ENCODE measurements at regions not wholly inside any gene's neighbourhood (a gene's known extent, or its start where the extent isn't known, plus 50 kb on each side); places are given as distances from the start of the nearest gene placed in this dataset.

DNA sequence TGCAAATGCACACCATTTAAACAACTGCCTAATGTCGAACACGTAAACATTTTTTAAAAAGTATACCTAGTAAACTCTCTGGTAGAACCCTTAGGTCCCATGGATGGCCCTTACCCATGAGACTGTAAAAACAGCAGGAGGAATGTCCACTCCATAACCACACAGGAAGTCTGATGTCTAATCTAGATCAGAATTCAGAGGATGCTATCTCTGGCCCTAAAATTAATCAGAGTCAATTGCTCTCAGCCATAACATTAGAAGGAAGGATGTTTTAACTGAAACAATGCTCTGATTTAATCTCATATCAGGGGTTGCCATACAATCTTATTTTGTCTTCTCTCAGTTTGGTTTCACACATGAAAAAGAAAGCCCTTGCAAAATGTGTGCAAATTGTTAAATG lies 416.3 kb upstream of the PIK3C3 start:
- Histone ChIP-seq H3K27me3 (no peaks in the 10 kb centered on the region), H3K36me3 (no peaks in the 10 kb centered on the region), H3K9me3 (no peaks in the 10 kb centered on the region), H3K4me1 (ENCODE audit: insufficient read depth) (no peaks in the 10 kb centered on the region), H3K27ac (no peak overlapping the region), H3K4me3 (no peak overlapping the region)
- no peak for TF ChIP-seq EP300 (IDR thresholded peaks at IDR 0.05)
- no peak for TF ChIP-seq POLR2A (IDR thresholded peaks at IDR 0.05)
- TF ChIP-seq, protein P1, sequence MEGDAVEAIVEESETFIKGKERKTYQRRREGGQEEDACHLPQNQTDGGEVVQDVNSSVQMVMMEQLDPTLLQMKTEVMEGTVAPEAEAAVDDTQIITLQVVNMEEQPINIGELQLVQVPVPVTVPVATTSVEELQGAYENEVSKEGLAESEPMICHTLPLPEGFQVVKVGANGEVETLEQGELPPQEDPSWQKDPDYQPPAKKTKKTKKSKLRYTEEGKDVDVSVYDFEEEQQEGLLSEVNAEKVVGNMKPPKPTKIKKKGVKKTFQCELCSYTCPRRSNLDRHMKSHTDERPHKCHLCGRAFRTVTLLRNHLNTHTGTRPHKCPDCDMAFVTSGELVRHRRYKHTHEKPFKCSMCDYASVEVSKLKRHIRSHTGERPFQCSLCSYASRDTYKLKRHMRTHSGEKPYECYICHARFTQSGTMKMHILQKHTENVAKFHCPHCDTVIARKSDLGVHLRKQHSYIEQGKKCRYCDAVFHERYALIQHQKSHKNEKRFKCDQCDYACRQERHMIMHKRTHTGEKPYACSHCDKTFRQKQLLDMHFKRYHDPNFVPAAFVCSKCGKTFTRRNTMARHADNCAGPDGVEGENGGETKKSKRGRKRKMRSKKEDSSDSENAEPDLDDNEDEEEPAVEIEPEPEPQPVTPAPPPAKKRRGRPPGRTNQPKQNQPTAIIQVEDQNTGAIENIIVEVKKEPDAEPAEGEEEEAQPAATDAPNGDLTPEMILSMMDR (IDR thresholded peaks at IDR 0.05), result no peak
- WGBS, 3 donors, result 87 to 94% (median 90%) methylated on average over 2 of the region's 2 CpGs
- intact Hi-C loops (cut with DNase I), result no loop called here
- no peak for DNase-seq

DNA sequence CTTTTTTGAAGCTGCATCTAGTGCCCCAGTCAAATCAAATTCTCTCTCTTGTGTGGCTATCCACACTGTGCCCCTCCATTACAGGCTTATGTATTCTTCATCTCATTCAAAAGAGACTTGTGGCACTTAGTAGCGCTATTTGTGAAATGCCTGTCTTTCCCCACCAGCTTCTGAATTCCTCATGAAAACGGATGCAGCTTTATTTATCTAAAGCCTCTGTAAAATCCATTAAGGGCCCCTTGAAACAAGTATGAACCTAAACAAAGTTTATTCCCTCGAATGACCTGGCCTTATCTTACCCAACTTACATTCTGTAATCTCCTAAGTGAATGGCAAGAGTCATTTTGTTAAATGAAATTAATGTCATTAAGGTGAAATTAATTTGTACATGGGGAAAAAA lies 417.4 kb upstream of the PIK3C3 start:
- intact Hi-C loops (cut with DNase I), result no loop called here
- no peak overlapping the region for H3K27ac ChIP-seq
- no peaks in the 10 kb centered on the region for H3K27me3 ChIP-seq
- no peak for TF ChIP-seq POLR2A (IDR thresholded peaks at IDR 0.05)
- TF ChIP-seq, protein P1 (IDR thresholded peaks at IDR 0.05), result no peak
- WGBS, 3 donors, result 53 to 73% (median 59%) methylated on average over 3 of the region's 3 CpGs
- H3K4me1 ChIP-seq (ENCODE audit: insufficient read depth), result no peaks in the 10 kb centered on the region
- no peak overlapping the region for H3K4me3 ChIP-seq
- no peaks in the 10 kb centered on the region for H3K36me3 ChIP-seq
- no peak for DNase-seq
- H3K9me3 ChIP-seq, result no peaks in the 10 kb centered on the region

DNA sequence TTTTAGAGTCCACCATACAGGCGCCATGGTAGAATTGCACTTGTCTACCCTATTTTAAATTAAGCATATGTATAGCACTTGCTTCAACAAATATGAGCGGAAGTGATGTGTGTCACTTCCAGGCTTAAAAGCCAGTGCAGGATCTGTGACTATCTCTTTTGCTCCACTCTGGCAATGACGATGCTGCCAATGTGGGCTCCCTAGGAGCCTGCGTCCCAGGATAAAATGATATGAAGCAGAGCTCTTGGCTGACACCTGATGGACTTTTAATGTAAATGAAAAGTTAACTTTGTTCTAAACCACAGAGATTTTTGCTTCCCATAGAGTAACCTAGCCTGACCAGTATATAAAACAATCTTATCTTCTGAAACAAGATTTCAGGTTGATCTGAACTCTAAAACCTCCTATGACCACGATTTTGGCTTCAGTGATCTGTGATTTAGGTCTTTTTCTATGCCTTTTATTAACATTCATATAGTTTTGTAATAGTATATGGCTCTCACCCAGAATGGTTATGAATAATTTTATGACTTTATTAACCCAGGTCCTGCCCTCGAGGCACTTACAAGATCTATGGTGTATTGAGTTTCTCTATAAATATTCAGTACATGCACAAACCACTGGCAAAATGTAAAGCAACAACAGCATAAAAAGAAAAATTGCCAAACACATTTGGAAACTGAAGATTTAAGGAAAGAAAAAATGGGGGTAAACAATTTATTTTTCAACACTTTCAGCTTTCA lies 422.5 kb upstream of the PIK3C3 start:
- intact Hi-C loops (cut with DNase I), result no loop called here
- no peak for DNase-seq
- WGBS, 3 donors, result 55 to 60% (median 59%) methylated on average over 6 of the region's 6 CpGs

DNA sequence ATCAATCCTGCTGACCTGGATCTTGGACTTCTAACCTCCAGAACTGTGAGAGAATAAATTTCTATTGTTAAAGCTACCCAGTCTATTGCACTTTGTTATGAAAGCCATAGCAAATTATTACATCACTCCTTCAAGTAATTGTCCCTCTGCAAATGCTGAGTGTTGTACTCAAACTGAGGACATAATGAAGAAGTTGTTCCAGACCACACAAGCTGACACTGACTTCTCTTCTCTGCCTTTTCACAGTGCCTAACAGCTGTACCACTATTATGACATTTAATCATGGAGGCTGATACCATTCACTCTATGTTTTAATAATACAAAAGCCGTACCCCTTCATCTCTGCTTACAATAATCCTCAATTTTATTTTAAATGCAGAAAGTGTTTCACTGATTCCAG lies 424.1 kb upstream of the PIK3C3 start:
- H3K9me3 ChIP-seq, result no peaks in the 10 kb centered on the region
- H3K4me3 ChIP-seq, result no peak overlapping the region
- TF ChIP-seq, protein P1 (IDR thresholded peaks at IDR 0.05), result no peak
- TF ChIP-seq POLR2A (IDR thresholded peaks at IDR 0.05) (no peak), EP300 (IDR thresholded peaks at IDR 0.05) (no peak)
- no peaks in the 10 kb centered on the region for H3K4me1 ChIP-seq (ENCODE audit: insufficient read depth)
- no peak for DNase-seq
- 80 to 85% (median 84%) methylated on average over 1 of the region's 1 CpG for WGBS, 3 donors
- H3K27me3 ChIP-seq, result no peaks in the 10 kb centered on the region
- H3K27ac ChIP-seq, result no peak overlapping the region
- intact Hi-C loops (cut with DNase I), result no loop called here
- H3K36me3 ChIP-seq, result no peaks in the 10 kb centered on the region

More for the DNA sequence above, 422.5 kb upstream of the PIK3C3 start:
- no peaks in the 10 kb centered on the region for H3K27me3 ChIP-seq
- no peak overlapping the region for H3K4me3 ChIP-seq
- H3K4me1 ChIP-seq (ENCODE audit: insufficient read depth), result no peaks in the 10 kb centered on the region
- no peaks in the 10 kb centered on the region for H3K36me3 ChIP-seq
- H3K9me3 ChIP-seq, result no peaks in the 10 kb centered on the region
- no peak overlapping the region for H3K27ac ChIP-seq
- TF ChIP-seq EP300 (IDR thresholded peaks at IDR 0.05), result no peak
- TF ChIP-seq POLR2A (IDR thresholded peaks at IDR 0.05), result no peak
- TF ChIP-seq, protein P1 (IDR thresholded peaks at IDR 0.05), result no peak

Data from ovary (tissue), 7 donors.